NCI-H748 (cell line): ENCODE measurements at regions not wholly inside any gene's neighbourhood (a gene's known extent, or its start where the extent isn't known, plus 50 kb on each side); places are given as distances from the start of the nearest gene placed in this dataset.

ENCODE experiments used
- DNase-seq: peaks from one replicate; lab custom pipeline; 2025; ENCODE audit not compliant: unreplicated experiment; lab: John Stamatoyannopoulos, UW

- no peak for DNase-seq
Measured at GRCh38 chr5:121175986-121176385, 675.7 kb upstream of the FTMT start.

- no peak for DNase-seq
Measured at GRCh38 chr5:121182788-121183490, 668.7 kb upstream of the FTMT start.

GRCh38 chr5:121188849-121189248 is 662.8 kb upstream of the FTMT start:
- DNase-seq, result no peak

- DNase-seq, result peak; percentile 2
Measured at GRCh38 chr5:121189342-121190305, 662.1 kb upstream of the FTMT start.

GRCh38 chr5:121199216-121199999 is 652.3 kb upstream of the FTMT start:
- DNase-seq, result no peak

GRCh38 chr5:121218086-121218485 is 633.6 kb upstream of the FTMT start:
- DNase-seq, result no peak

GRCh38 chr5:121221483-121221882 is 630.2 kb upstream of the FTMT start:
- no peak for DNase-seq

GRCh38 chr5:121226765-121227164 is 624.9 kb upstream of the FTMT start:
- DNase-seq, result no peak

- no peak for DNase-seq
Measured at GRCh38 chr5:121239951-121240350, 611.7 kb upstream of the FTMT start.

GRCh38 chr5:121246971-121247370 is 604.7 kb upstream of the FTMT start:
- no peak for DNase-seq

GRCh38 chr5:121251954-121252353 is 599.7 kb upstream of the FTMT start:
- no peak for DNase-seq

GRCh38 chr5:121257621-121258020 is 594.1 kb upstream of the FTMT start:
- DNase-seq, result no peak

GRCh38 chr5:121263456-121263855 is 588.2 kb upstream of the FTMT start:
- no peak for DNase-seq

GRCh38 chr5:121264605-121265004 is 587.1 kb upstream of the FTMT start:
- DNase-seq, result no peak

- DNase-seq, result no peak
Measured at GRCh38 chr5:121271546-121271945, 580.1 kb upstream of the FTMT start.

GRCh38 chr5:121273833-121274433 is 577.7 kb upstream of the FTMT start:
- no peak for DNase-seq

- no peak for DNase-seq
Measured at GRCh38 chr5:121279801-121280200, 571.9 kb upstream of the FTMT start.

- no peak for DNase-seq
Measured at GRCh38 chr5:121285801-121286521, 565.7 kb upstream of the FTMT start.

- no peak for DNase-seq
Measured at GRCh38 chr5:121288781-121289180, 562.9 kb upstream of the FTMT start.

GRCh38 chr5:121292664-121293063 is 559.0 kb upstream of the FTMT start:
- no peak for DNase-seq
